Activated naive CD4-positive, alpha-beta T cell treated with anti-CD3 and anti-CD28 coated beads, Interleukin-2, amount 10 ng/mL, durations not matched to agents 7 days and 5 days (primary cell): ENCODE measurements at regions not wholly inside any gene's neighbourhood (a gene's known extent, or its start where the extent isn't known, plus 50 kb on each side); places are given as distances from the start of the nearest gene placed in this dataset.
A peak's percentile ranks its signal among the peaks of the same experiment; 100 is the strongest.

ENCODE experiments used
- CTCF ChIA-PET: fragments of 350-600 bp; sonication (Branson Sonifier 250); formaldehyde crosslinking; loops from one replicate; lab custom pipeline; 2021; ENCODE audit warnings: antibody characterized with exemption; lab: Charles Lee
- DNase-seq: peaks from one replicate; pipeline ENCODE4 v3.0.0-alpha.2; 2020
- H3K27ac Mint-ChIP-seq: one replicate; pipeline ENCODE4 v1.8.0; 2021; ENCODE audit warnings: mild to moderate bottlenecking, moderate library complexity, mixed read lengths
- H3K27me3 Mint-ChIP-seq: one replicate; pipeline ENCODE4 v1.8.0; 2021; ENCODE audit warnings: mild to moderate bottlenecking, mixed read lengths
- H3K36me3 Mint-ChIP-seq: one replicate; pipeline ENCODE4 v1.8.0; 2021; ENCODE audit warnings: mixed read lengths
- H3K4me1 Mint-ChIP-seq: one replicate; pipeline ENCODE4 v1.8.0; 2021; ENCODE audit warnings: mixed read lengths
- H3K4me3 Mint-ChIP-seq: one replicate; pipeline ENCODE4 v1.8.0; 2021; ENCODE audit warnings: mild to moderate bottlenecking, moderate library complexity, mixed read lengths
- H3K9me3 Mint-ChIP-seq: one replicate; pipeline ENCODE4 v1.8.0; 2021; ENCODE audit warnings: mixed read lengths

- CTCF ChIA-PET: interaction anchor here (1.0 to 2.0 kb wide), 2 partner anchors 14 to 45 kb away, joined by 4 to 13 read pairs; no protein-coding TSS in a partner anchor
- Mint-ChIP-seq H3K36me3 (no peaks in the 10 kb centered on the region), H3K27ac (no peak overlapping the region), H3K4me1 (peaks cover 7% of the 10 kb centered on the region), H3K4me3 (no peak overlapping the region), H3K27me3 (peaks cover 53% of the 10 kb centered on the region), H3K9me3 (peaks cover 2% of the 10 kb centered on the region)
- DNase-seq: no peak
Observed at GRCh38 chr12:11500861-11501230, 105.5 kb upstream of the PRB2 start.

GRCh38 chr12:11508699-11509098 is 113.3 kb upstream of the PRB2 start:
- peaks cover 2% of the 10 kb centered on the region for H3K4me1 Mint-ChIP-seq
- H3K4me3 Mint-ChIP-seq: no peak overlapping the region
- CTCF ChIA-PET: interaction anchor here (0.7 to 2.2 kb wide), 3 partner anchors 20 to 43 kb away, joined by 3 to 7 read pairs (median 4); no protein-coding TSS in a partner anchor
- no peak for DNase-seq
- no peak overlapping the region for H3K27ac Mint-ChIP-seq
- peaks cover 38% of the 10 kb centered on the region for H3K27me3 Mint-ChIP-seq
- no peaks in the 10 kb centered on the region for H3K9me3 Mint-ChIP-seq
- H3K36me3 Mint-ChIP-seq: no peaks in the 10 kb centered on the region

GRCh38 chr12:11509326-11509725 is 114.0 kb upstream of the PRB2 start:
- H3K36me3 Mint-ChIP-seq: no peaks in the 10 kb centered on the region
- H3K4me3 Mint-ChIP-seq: no peak overlapping the region
- CTCF ChIA-PET: no interaction called here

GRCh38 chr12:11510671-11511070 is 115.3 kb upstream of the PRB2 start:
- no peak overlapping the region for H3K4me3 Mint-ChIP-seq
- CTCF ChIA-PET: no interaction called here
- no peak overlapping the region for H3K27ac Mint-ChIP-seq
- H3K27me3 Mint-ChIP-seq: peaks cover 27% of the 10 kb centered on the region
- DNase-seq: no peak
- peaks cover 2% of the 10 kb centered on the region for H3K4me1 Mint-ChIP-seq
- H3K9me3 Mint-ChIP-seq: no peaks in the 10 kb centered on the region
- no peaks in the 10 kb centered on the region for H3K36me3 Mint-ChIP-seq

More at GRCh38 chr12:11509326-11509725, 114.0 kb upstream of the PRB2 start:
- Mint-ChIP-seq H3K27me3 (peaks cover 37% of the 10 kb centered on the region), H3K4me1 (peaks cover 2% of the 10 kb centered on the region), H3K9me3 (no peaks in the 10 kb centered on the region), H3K27ac (no peak overlapping the region)
- DNase-seq: no peak

GRCh38 chr12:11513288-11513687 is 117.9 kb upstream of the PRB2 start:
- H3K9me3 Mint-ChIP-seq: no peaks in the 10 kb centered on the region
- no peak for DNase-seq
- no peaks in the 10 kb centered on the region for H3K36me3 Mint-ChIP-seq
- no peak overlapping the region for H3K27ac Mint-ChIP-seq
- no peaks in the 10 kb centered on the region for H3K4me1 Mint-ChIP-seq
- CTCF ChIA-PET: no interaction called here
- peaks cover 29% of the 10 kb centered on the region for H3K27me3 Mint-ChIP-seq
- H3K4me3 Mint-ChIP-seq: no peak overlapping the region

- Mint-ChIP-seq H3K27me3 (peaks cover 10% of the 10 kb centered on the region), H3K4me1 (no peaks in the 10 kb centered on the region), H3K9me3 (no peaks in the 10 kb centered on the region), H3K27ac (no peak overlapping the region), H3K4me3 (no peak overlapping the region), H3K36me3 (no peaks in the 10 kb centered on the region)
- no peak for DNase-seq
- CTCF ChIA-PET: no interaction called here
Observed at GRCh38 chr12:11517080-11517479, 121.7 kb upstream of the PRB2 start.

GRCh38 chr12:11524446-11524845 is 125.0 kb upstream of the ETV6 start:
- no peak overlapping the region for H3K27ac Mint-ChIP-seq
- H3K4me1 Mint-ChIP-seq: no peaks in the 10 kb centered on the region
- no peaks in the 10 kb centered on the region for H3K9me3 Mint-ChIP-seq
- no peaks in the 10 kb centered on the region for H3K36me3 Mint-ChIP-seq
- H3K4me3 Mint-ChIP-seq: no peak overlapping the region
- no peaks in the 10 kb centered on the region for H3K27me3 Mint-ChIP-seq
- CTCF ChIA-PET: no interaction called here
- no peak for DNase-seq

- no peak for DNase-seq
- no peak overlapping the region for H3K4me3 Mint-ChIP-seq
- peaks cover 28% of the 10 kb centered on the region for H3K27me3 Mint-ChIP-seq
- H3K36me3 Mint-ChIP-seq: no peaks in the 10 kb centered on the region
- CTCF ChIA-PET: no interaction called here
- no peaks in the 10 kb centered on the region for H3K4me1 Mint-ChIP-seq
- peaks cover 3% of the 10 kb centered on the region for H3K9me3 Mint-ChIP-seq
- no peak overlapping the region for H3K27ac Mint-ChIP-seq
Observed at GRCh38 chr12:11534064-11534463, 115.4 kb upstream of the ETV6 start.

GRCh38 chr12:11535127-11535526 is 114.3 kb upstream of the ETV6 start:
- no peak for DNase-seq
- H3K27me3 Mint-ChIP-seq: peaks cover 24% of the 10 kb centered on the region
- no peaks in the 10 kb centered on the region for H3K36me3 Mint-ChIP-seq
- H3K4me1 Mint-ChIP-seq: no peaks in the 10 kb centered on the region
- no peak overlapping the region for H3K4me3 Mint-ChIP-seq
- CTCF ChIA-PET: no interaction called here
- peaks cover 6% of the 10 kb centered on the region for H3K9me3 Mint-ChIP-seq
- peak overlapping the region; percentile 33 for H3K27ac Mint-ChIP-seq

GRCh38 chr12:11539156-11539555 is 110.3 kb upstream of the ETV6 start:
- H3K4me3 Mint-ChIP-seq: no peak overlapping the region
- H3K9me3 Mint-ChIP-seq: peaks cover 6% of the 10 kb centered on the region
- CTCF ChIA-PET: no interaction called here
- H3K4me1 Mint-ChIP-seq: peaks cover 29% of the 10 kb centered on the region
- H3K27me3 Mint-ChIP-seq: peaks cover 12% of the 10 kb centered on the region
- DNase-seq: no peak
- no peak overlapping the region for H3K27ac Mint-ChIP-seq
- peaks cover 1% of the 10 kb centered on the region for H3K36me3 Mint-ChIP-seq

- Mint-ChIP-seq H3K27me3 (peaks cover 8% of the 10 kb centered on the region), H3K4me3 (no peak overlapping the region), H3K9me3 (peaks cover 6% of the 10 kb centered on the region), H3K27ac (no peak overlapping the region), H3K36me3 (peaks cover 1% of the 10 kb centered on the region), H3K4me1 (peaks cover 39% of the 10 kb centered on the region)
- CTCF ChIA-PET: no interaction called here
- DNase-seq: no peak
Observed at GRCh38 chr12:11540156-11540555, 109.3 kb upstream of the ETV6 start.

- Mint-ChIP-seq H3K9me3 (peaks cover 6% of the 10 kb centered on the region), H3K27ac (peak overlapping the region; percentile 2), H3K36me3 (peaks cover 1% of the 10 kb centered on the region), H3K4me3 (no peak overlapping the region), H3K27me3 (peaks cover 8% of the 10 kb centered on the region), H3K4me1 (peaks cover 45% of the 10 kb centered on the region)
- DNase-seq: no peak
- CTCF ChIA-PET: no interaction called here
Observed at GRCh38 chr12:11540615-11541310, 108.7 kb upstream of the ETV6 start.

- peaks cover 3% of the 10 kb centered on the region for H3K9me3 Mint-ChIP-seq
- H3K27me3 Mint-ChIP-seq: peaks cover 8% of the 10 kb centered on the region
- H3K4me3 Mint-ChIP-seq: no peak overlapping the region
- peak overlapping the region; percentile 71 for H3K27ac Mint-ChIP-seq
- CTCF ChIA-PET: interaction anchor here (0.7 kb wide), 1 partner anchor 56 kb away, joined by 3 read pairs; no protein-coding TSS in a partner anchor
- peaks cover 59% of the 10 kb centered on the region for H3K4me1 Mint-ChIP-seq
- DNase-seq: no peak
- peaks cover 1% of the 10 kb centered on the region for H3K36me3 Mint-ChIP-seq
Observed at GRCh38 chr12:11542599-11542998, 106.9 kb upstream of the ETV6 start.

- H3K27ac Mint-ChIP-seq: peak overlapping the region; percentile 56
- DNase-seq: no peak
- H3K4me1 Mint-ChIP-seq: peaks cover 65% of the 10 kb centered on the region
- peaks cover 1% of the 10 kb centered on the region for H3K36me3 Mint-ChIP-seq
- H3K27me3 Mint-ChIP-seq: peaks cover 2% of the 10 kb centered on the region
- H3K4me3 Mint-ChIP-seq: no peak overlapping the region
- H3K9me3 Mint-ChIP-seq: peaks cover 3% of the 10 kb centered on the region
- CTCF ChIA-PET: no interaction called here
Observed at GRCh38 chr12:11543457-11544158, 105.9 kb upstream of the ETV6 start.
